Natural killer cell (primary cell): ENCODE measurements at regions not wholly inside any gene's neighbourhood (a gene's known extent, or its start where the extent isn't known, plus 50 kb on each side); places are given as distances from the start of the nearest gene placed in this dataset.

Experiments
- ATAC-seq, 3 donors: fragments of 150-1000 bp in 2 of 3; fragments of 200-7000 bp in 1 of 3; cut with Tn5 transposase; 1 replicate in 1 of 3; 2 replicates in 2 of 3; pipeline ENCODE4 v1.10.0; 2021; ENCODE audit warnings: mild to moderate bottlenecking in 2 of 3, moderate library complexity in 2 of 3
- DNase-seq, 2 donors: peaks; one replicate each; pipeline versions ENCODE4 v3.0.0 to v3.0.0-alpha.2; 2013 to 2021; ENCODE audit warnings: mixed read lengths in 1 of 2
- H3K27ac ChIP-seq: one replicate; pipeline ENCODE4 v1.5.1; 2013; ENCODE audit warnings: mild to moderate bottlenecking, low read length
- H3K27me3 ChIP-seq: one replicate; pipeline ENCODE4 v1.6.1; 2013; ENCODE audit warnings: low read length; ENCODE audit not compliant: control insufficient read depth, insufficient read depth
- H3K36me3 ChIP-seq: one replicate; pipeline ENCODE4 v1.6.1; 2013; ENCODE audit warnings: low read length; ENCODE audit not compliant: control insufficient read depth, insufficient read depth
- H3K4me1 ChIP-seq: one replicate; pipeline ENCODE4 v1.6.1; 2013; ENCODE audit warnings: low read length; ENCODE audit not compliant: control insufficient read depth, insufficient read depth
- H3K4me3 ChIP-seq: one replicate; pipeline ENCODE4 v1.5.1; 2013; ENCODE audit warnings: low read length
- H3K9me3 ChIP-seq: one replicate; pipeline ENCODE4 v1.6.1; 2013; ENCODE audit warnings: low read length; ENCODE audit not compliant: control insufficient read depth, insufficient read depth
- H3K27ac Mint-ChIP-seq, 2 donors: one replicate each; pipeline ENCODE4 v1.8.0; 2022; ENCODE audit warnings: mild to moderate bottlenecking in 2 of 2, mixed read lengths in 2 of 2, moderate library complexity in 1 of 2
- H3K27me3 Mint-ChIP-seq, 2 donors: one replicate each; pipeline ENCODE4 v1.8.0; 2022; ENCODE audit warnings: low read depth in 2 of 2, mixed read lengths in 2 of 2
- H3K36me3 Mint-ChIP-seq: one replicate; pipeline ENCODE4 v1.8.0; 2022; ENCODE audit warnings: mixed read lengths
- H3K4me1 Mint-ChIP-seq, 2 donors: one replicate each; pipeline ENCODE4 v1.8.0; 2022; ENCODE audit warnings: mixed read lengths in 2 of 2
- H3K4me3 Mint-ChIP-seq: one replicate; pipeline ENCODE4 v1.8.0; 2022; ENCODE audit warnings: mild to moderate bottlenecking, moderate library complexity, mixed read lengths
- H3K9me3 Mint-ChIP-seq, 2 donors: one replicate each; pipeline ENCODE4 v1.8.0; 2022; ENCODE audit warnings: mixed read lengths in 2 of 2
- WGBS: methylation state at CpG from one replicate; pipeline ENCODE4 v1.1.7; 2013; ENCODE audit warnings: missing lambda C conversion rate; ENCODE audit not compliant: insufficient coverage; 5-methylcytosine and 5-hydroxymethylcytosine counted together
- intact Hi-C: fragments of 100-400 bp; cut with micrococcal nuclease; formaldehyde crosslinking; loops from one replicate; pipeline ENCODE4 v1.14.2; 2022
- TF ChIP-seq, protein P1 (sequence below): fragments of 200-600 bp; IDR thresholded peaks from one replicate; pipeline ENCODE4 v1.8.0; 2022; ENCODE audit warnings: antibody characterized with exemption

DNA sequence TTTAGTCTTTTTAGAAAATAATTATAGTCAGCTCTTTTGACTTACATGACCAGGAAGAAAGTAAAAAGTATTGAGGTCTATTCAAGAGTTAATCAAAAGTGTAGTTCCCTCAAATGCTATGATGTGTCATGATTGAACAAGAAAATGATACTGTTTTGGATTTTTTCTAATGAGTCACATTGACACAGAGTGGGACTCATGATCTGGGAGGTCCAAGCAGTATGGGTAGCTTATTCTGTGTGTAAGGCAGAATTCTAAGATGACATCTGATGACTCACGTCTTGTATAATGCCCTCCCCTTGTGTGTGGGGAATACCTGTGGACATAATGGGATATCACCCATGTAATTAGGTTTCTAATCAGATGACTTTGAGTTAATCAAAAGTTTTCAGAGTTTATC, 178.1 kb upstream of the DDHD1 start:
- intact Hi-C loops: no loop called here
- H3K4me3 ChIP-seq: no peak overlapping the region
- WGBS: 65% methylated on average over 1 of the region's 1 CpG
- ATAC-seq (no peak), DNase-seq (no peak)
- no peaks in the 10 kb centered on the region for H3K36me3 Mint-ChIP-seq
- H3K27ac ChIP-seq: no peak overlapping the region
- no peaks in the 10 kb centered on the region for H3K9me3 Mint-ChIP-seq
- H3K27ac Mint-ChIP-seq: no peak overlapping the region
- H3K9me3 ChIP-seq: no peaks in the 10 kb centered on the region
- no peaks in the 10 kb centered on the region for H3K36me3 ChIP-seq
- H3K27me3 Mint-ChIP-seq: no peaks in the 10 kb centered on the region
- no peaks in the 10 kb centered on the region for H3K4me1 Mint-ChIP-seq
- no peak overlapping the region for H3K4me3 Mint-ChIP-seq
- H3K27me3 ChIP-seq: no peaks in the 10 kb centered on the region
- H3K4me1 ChIP-seq: no peaks in the 10 kb centered on the region
- TF ChIP-seq, protein P1, sequence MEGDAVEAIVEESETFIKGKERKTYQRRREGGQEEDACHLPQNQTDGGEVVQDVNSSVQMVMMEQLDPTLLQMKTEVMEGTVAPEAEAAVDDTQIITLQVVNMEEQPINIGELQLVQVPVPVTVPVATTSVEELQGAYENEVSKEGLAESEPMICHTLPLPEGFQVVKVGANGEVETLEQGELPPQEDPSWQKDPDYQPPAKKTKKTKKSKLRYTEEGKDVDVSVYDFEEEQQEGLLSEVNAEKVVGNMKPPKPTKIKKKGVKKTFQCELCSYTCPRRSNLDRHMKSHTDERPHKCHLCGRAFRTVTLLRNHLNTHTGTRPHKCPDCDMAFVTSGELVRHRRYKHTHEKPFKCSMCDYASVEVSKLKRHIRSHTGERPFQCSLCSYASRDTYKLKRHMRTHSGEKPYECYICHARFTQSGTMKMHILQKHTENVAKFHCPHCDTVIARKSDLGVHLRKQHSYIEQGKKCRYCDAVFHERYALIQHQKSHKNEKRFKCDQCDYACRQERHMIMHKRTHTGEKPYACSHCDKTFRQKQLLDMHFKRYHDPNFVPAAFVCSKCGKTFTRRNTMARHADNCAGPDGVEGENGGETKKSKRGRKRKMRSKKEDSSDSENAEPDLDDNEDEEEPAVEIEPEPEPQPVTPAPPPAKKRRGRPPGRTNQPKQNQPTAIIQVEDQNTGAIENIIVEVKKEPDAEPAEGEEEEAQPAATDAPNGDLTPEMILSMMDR: no peak

- intact Hi-C loops: no loop called here
- no peaks in the 10 kb centered on the region for H3K9me3 ChIP-seq
- WGBS: 86% methylated on average over 1 of the region's 3 CpGs
Measured at GRCh38 chr14:53330441-53330840, 177.3 kb upstream of the DDHD1 start.

GRCh38 chr14:53328841-53329240, 175.7 kb upstream of the DDHD1 start:
- WGBS: 87% methylated on average over 5 of the region's 5 CpGs
- Histone ChIP-seq H3K4me3 (no peak overlapping the region), H3K27me3 (no peaks in the 10 kb centered on the region), H3K36me3 (no peaks in the 10 kb centered on the region), H3K4me1 (no peaks in the 10 kb centered on the region), H3K9me3 (no peaks in the 10 kb centered on the region), H3K27ac (no peak overlapping the region)
- DNase-seq (no peak), ATAC-seq (no peak)
- TF ChIP-seq, protein P1: no peak
- Mint-ChIP-seq H3K27me3 (no peaks in the 10 kb centered on the region), H3K4me1 (no peaks in the 10 kb centered on the region), H3K4me3 (no peak overlapping the region), H3K27ac (no peak overlapping the region), H3K9me3 (no peaks in the 10 kb centered on the region), H3K36me3 (no peaks in the 10 kb centered on the region)
- intact Hi-C loops: no loop called here

More at GRCh38 chr14:53330441-53330840, 177.3 kb upstream of the DDHD1 start:
- H3K9me3 Mint-ChIP-seq: no peaks in the 10 kb centered on the region
- H3K4me1 Mint-ChIP-seq: no peaks in the 10 kb centered on the region
- H3K36me3 Mint-ChIP-seq: no peaks in the 10 kb centered on the region
- Histone ChIP-seq H3K4me1 (no peaks in the 10 kb centered on the region), H3K4me3 (no peak overlapping the region), H3K27ac (no peak overlapping the region), H3K27me3 (no peaks in the 10 kb centered on the region), H3K36me3 (no peaks in the 10 kb centered on the region)
- H3K27me3 Mint-ChIP-seq: no peaks in the 10 kb centered on the region
- H3K4me3 Mint-ChIP-seq: no peak overlapping the region
- no peak overlapping the region for H3K27ac Mint-ChIP-seq
- TF ChIP-seq, protein P1: no peak
- no peak for DNase-seq
- ATAC-seq: no peak

- H3K36me3 ChIP-seq: no peaks in the 10 kb centered on the region
- intact Hi-C loops: no loop called here
- no peaks in the 10 kb centered on the region for H3K4me1 ChIP-seq
- ATAC-seq: no peak
- no peak overlapping the region for H3K4me3 ChIP-seq
- TF ChIP-seq, protein P1: no peak
- WGBS: no CpG with 5 or more reads among the region's 1 CpG
- Mint-ChIP-seq H3K4me1 (no peaks in the 10 kb centered on the region), H3K4me3 (no peak overlapping the region), H3K9me3 (no peaks in the 10 kb centered on the region), H3K27ac (no peak overlapping the region), H3K36me3 (no peaks in the 10 kb centered on the region), H3K27me3 (no peaks in the 10 kb centered on the region)
- no peak overlapping the region for H3K27ac ChIP-seq
- H3K27me3 ChIP-seq: no peaks in the 10 kb centered on the region
- H3K9me3 ChIP-seq: no peaks in the 10 kb centered on the region
- no peak for DNase-seq
Measured at GRCh38 chr14:53327716-53328115, 174.6 kb upstream of the DDHD1 start.
